GM18858 (cell line): ENCODE measurements at regions not wholly inside any gene's neighbourhood (a gene's known extent, or its start where the extent isn't known, plus 50 kb on each side); places are given as distances from the start of the nearest gene placed in this dataset.

Source experiments
- ATAC-seq: cut with Tn5 transposase; IDR thresholded peaks from one replicate; pipeline ENCODE4 v1.9.1; 2021; ENCODE audit not compliant: unreplicated experiment

- ATAC-seq: no peak
Observed at GRCh38 chr9:86836266-86836665, 111.0 kb downstream of the GAS1 start.

GRCh38 chr9:86830356-86830755, 117.0 kb downstream of the GAS1 start:
- ATAC-seq: no peak

GRCh38 chr9:86829496-86830046, 117.7 kb downstream of the GAS1 start:
- ATAC-seq: no peak

- no peak for ATAC-seq
Observed at GRCh38 chr9:86828631-86829030, 118.7 kb downstream of the GAS1 start.

- no peak for ATAC-seq
Observed at GRCh38 chr9:86827893-86828292, 119.4 kb downstream of the GAS1 start.

- ATAC-seq: no peak
Observed at GRCh38 chr9:86825299-86825698, 122.0 kb downstream of the GAS1 start.

GRCh38 chr9:86822006-86822801, 125.1 kb downstream of the GAS1 start:
- ATAC-seq: no peak

GRCh38 chr9:86821006-86821845, 126.1 kb downstream of the GAS1 start:
- ATAC-seq: no peak

- no peak for ATAC-seq
Observed at GRCh38 chr9:86819552-86819951, 127.8 kb downstream of the GAS1 start.

GRCh38 chr9:86818636-86819035, 128.7 kb downstream of the GAS1 start:
- ATAC-seq: no peak

GRCh38 chr9:86816868-86817267, 130.4 kb downstream of the GAS1 start:
- no peak for ATAC-seq

GRCh38 chr9:86816366-86816765, 130.9 kb downstream of the GAS1 start:
- no peak for ATAC-seq

- ATAC-seq: no peak
Observed at GRCh38 chr9:86812616-86813015, 134.7 kb downstream of the GAS1 start.

- no peak for ATAC-seq
Observed at GRCh38 chr9:86809759-86810367, 137.4 kb downstream of the GAS1 start.

- ATAC-seq: no peak
Observed at GRCh38 chr9:86809151-86809550, 138.2 kb downstream of the GAS1 start.

GRCh38 chr9:86807367-86807976, 139.8 kb downstream of the GAS1 start:
- no peak for ATAC-seq

GRCh38 chr9:86804011-86804410, 143.3 kb downstream of the GAS1 start:
- ATAC-seq: no peak

- no peak for ATAC-seq
Observed at GRCh38 chr9:86802900-86803673, 144.2 kb downstream of the GAS1 start.

- ATAC-seq: no peak
Observed at GRCh38 chr9:86801246-86801645, 146.1 kb downstream of the GAS1 start.

- no peak for ATAC-seq
Observed at GRCh38 chr9:86800681-86801080, 146.6 kb downstream of the GAS1 start.
